Suppressor macrophage treated with lipopolysaccharide for 1 hour (primary cell): ENCODE measurements at regions not wholly inside any gene's neighbourhood (a gene's known extent, or its start where the extent isn't known, plus 50 kb on each side); places are given as distances from the start of the nearest gene placed in this dataset.

Experiments
- DNase-seq, 3 donors: peaks; one replicate each; pipeline ENCODE4 v3.0.0-alpha.2; 2020 to 2022

DNA sequence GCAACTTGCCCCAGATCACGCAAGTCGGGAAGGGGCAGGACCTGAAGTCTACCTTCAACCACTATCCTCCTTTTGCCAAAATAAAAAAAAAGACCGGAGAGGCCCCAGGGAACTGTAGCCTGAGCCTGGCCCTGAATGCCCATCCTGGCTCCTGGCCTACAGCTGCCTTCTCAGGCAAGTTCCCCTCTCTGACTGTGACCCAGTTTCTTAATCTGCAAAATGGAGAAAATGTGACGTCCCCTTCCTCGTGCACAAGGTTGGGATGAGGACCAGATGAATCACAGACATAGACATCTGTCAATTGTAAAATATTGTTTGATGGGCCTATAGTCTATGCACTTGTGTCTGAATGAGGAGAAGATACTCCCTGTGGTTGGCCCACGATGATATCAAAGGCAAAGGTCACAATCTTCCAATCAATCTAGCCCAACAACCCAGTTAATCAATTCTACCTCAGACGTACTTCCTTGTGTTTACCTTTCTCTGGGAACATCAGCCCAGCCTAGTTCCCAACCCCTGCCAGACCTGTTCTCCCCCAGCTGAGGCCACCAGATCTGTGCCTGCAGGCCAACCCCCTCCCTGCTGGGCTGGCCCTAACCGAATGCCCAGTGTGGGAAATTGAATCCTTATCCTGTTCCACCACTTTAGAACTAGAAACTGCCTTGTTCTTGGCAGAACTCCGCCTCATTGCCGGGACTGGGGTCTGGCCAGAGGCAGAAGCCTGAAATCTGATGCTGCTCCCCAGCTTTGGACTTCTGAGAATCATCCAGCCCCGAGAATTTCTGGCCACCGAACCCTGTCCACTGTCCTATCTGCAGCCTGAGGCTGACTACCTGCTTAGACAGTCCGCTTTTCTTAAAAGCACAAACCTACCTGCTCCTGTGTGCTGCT is 101.8 kb upstream of the LIPC start:
- DNase-seq: peak; percentile 73 to 83 (median 76)

DNA sequence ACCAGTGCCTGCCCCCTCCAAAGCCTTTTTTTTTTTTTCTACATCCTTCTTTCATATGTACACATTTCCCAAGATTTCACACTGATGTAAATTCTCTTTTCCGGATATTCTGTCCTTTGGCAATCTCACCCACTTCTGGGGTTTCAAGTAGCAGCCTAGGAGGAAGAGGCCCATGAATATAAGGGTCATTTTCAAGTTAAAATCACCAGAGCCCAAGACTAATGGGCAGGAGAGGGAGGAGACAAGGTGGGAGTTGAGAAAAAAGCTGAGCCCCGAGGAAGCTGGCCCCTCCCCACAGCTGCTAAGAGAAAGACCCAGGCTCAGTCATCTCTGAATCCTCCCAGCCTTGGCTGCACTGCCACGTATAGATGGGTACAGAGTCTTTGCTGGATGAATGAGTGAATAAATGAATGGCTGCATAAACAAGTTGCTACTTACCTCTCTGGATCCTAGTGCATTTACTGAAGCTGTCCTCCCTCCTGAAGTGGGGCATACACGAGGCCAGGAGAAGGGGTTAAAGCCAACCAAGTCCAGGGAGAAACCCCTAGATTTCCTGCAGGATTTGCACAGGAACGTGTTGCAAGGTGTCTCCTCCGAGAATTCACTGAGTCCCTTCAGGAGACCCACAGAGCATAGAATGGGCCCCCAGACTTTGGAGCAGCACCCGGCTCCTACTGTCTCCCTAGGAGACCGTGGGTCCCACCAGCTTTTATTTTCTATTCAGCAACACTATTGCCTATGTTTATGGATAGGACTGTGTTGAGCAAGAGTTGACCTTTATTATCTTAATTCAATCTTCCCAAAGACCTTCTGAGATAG is 100.8 kb upstream of the LIPC start:
- peak; percentile 77 to 87 (median 80) for DNase-seq

DNA sequence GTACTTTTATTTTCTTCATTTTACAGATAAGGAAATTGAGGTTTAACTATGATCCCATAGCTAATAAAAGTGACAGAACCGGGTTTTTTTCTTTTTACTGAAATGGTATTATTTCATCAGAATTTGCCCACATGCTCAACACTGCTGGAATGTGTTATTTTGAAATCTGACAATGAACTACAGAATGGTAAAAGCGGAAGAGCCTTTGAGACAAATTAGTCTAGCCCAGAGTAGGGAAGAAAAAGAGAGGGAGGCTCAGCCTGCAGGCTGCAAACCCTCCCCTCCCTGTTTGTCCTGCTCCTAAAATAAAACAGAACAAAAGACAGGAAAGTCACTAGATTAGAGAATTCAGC is 100.3 kb upstream of the LIPC start:
- DNase-seq: peak; percentile 62 to 93 (median 89)

DNA sequence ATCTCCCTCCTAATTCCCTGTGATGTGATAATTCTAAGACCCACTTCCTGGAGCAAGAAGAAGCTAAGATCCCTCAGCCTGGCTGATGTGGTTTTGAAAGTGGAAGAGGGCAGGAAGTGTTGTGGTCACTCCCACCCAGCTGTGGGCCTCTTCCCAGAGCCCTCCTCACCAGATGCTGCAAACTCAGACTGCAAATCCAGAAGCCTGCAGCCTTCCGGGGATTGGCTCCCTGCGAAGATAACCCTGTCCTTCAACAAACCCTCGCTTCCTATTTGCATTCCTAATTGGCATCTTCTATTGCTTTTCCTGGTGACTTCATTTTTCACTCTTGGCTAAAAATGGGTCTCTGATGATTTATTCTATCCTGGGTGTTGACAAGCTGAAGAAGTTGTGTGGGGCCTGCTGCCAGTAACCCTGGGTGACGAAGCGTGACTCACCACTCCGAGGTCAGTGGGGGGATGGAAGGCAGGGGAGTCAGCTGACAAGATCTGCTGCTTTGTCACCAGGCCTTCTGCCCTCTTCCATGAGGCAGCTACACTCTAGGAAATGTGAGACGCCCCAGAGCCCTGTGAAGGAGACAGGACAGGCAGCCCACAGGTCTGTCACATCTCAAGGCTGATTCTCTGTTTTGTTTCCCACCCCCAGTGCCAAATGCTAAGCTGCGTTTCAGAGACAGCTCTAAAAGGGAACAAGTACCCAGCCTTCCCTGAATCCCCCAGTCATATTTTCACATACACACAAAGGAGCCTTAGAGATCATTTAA is 99.7 kb upstream of the LIPC start:
- DNase-seq: peak; percentile 96 to 98 (median 97)

DNA sequence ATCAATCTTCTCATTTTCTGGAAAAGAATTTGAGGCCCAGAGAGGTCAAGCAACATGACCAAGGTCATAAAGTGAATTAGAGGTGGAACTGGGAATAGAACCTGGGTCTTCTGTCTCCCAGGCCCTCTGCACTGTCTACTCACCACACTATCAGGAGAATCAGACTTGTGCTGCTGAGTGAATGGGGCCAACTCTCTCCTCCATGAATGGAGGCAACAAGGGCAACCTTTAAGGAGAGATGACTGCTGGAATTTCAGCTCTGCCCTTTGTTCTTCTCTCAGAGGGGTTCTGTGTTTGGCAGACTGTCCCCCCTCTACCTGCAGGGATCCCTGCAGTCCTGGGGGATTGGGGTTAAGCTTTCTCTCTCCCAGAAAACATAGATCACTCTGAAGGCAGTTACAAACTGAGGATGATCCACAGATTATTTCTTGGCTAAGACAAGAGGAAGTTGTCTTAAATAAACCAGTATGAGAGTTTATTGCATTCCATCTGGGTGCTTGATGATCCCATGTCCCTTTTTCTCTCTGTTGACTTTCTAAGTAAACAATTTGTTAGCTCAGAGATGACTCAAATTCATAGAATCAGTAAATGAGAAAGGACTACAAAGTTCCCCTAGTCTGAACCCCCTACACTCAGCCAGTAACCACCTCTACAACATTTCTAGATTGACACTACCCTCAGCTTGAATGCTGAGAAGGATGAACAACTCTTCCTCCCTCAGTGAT is 99.0 kb upstream of the LIPC start:
- DNase-seq: peak; percentile 43 to 85 (median 71)

DNA sequence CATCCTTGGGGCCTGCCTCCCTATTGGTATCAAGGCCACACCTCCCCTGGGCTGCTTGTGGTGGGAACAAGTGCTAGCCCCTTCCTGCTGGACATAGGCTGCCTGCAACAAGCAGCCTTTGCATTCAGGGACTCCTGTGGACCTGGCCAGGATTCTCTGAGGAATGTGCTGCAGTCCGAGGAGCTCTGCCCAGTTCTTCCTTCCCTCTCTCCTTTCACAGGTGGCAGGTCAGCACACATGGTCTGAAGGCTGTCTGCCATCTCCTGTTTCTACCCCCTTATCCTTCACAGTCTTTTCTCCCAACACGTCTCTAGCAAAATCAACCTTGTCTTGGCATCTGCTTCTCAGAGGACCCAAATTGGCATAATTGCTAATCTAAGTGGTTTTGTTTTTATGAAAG is 97.0 kb upstream of the LIPC start:
- DNase-seq: no peak

DNA sequence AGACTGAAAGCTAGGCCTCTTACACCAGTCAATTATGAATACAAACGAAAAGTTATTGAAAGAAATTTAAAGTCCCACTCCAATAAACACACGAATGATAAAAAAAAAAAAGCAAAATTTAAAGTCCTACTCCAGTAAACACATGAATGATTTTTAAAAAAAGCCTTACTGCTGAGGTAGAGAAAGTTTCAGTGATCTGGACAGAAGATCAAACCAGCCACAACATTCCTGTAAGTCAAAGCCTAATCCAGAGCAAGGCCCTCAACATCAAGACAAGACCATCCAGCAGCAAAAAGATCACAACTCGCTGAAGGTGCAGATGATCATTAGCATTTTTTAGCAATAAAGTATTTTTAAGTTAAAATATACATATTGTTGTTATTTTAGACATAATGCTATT is 95.6 kb upstream of the LIPC start:
- DNase-seq: no peak

DNA sequence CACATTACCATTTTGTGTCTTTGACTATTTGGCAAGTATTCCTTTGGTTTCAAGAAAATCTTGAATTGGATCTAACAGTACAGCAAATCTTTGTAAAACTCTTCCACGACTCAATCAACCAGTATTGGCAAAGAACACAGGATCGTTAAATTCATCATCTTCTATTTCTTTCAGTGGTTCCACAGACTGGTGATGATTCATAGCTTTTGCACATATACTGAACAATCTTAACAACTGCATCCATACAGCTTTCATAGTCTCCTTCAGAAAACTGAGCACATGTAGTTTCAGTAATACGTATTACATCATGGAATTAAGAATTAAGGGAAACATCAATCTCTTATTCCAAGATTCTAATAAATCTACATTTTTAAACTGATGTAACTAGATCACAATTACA is 91.6 kb upstream of the LIPC start:
- peak in 2 of 3 donors; percentile 31 to 40 for DNase-seq

DNA sequence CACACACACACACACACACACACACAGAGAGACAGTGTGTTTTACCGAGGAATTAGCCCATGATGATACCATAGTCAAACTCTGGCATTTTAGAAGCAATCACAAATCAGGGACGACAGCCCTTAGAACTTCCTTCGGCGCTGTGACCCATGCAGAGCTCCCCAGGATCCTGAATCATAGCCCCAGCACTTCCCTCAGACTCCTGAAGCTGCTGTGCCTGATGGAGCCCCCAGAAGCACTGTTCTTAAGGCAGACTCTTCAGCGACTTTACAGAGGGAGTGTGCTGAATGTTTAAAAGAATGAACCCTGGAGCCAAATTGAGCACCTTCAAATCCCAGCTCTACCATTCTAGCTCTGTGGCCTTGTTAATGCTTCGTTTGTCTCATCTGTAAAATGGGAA is 89.3 kb upstream of the LIPC start:
- no peak for DNase-seq

DNA sequence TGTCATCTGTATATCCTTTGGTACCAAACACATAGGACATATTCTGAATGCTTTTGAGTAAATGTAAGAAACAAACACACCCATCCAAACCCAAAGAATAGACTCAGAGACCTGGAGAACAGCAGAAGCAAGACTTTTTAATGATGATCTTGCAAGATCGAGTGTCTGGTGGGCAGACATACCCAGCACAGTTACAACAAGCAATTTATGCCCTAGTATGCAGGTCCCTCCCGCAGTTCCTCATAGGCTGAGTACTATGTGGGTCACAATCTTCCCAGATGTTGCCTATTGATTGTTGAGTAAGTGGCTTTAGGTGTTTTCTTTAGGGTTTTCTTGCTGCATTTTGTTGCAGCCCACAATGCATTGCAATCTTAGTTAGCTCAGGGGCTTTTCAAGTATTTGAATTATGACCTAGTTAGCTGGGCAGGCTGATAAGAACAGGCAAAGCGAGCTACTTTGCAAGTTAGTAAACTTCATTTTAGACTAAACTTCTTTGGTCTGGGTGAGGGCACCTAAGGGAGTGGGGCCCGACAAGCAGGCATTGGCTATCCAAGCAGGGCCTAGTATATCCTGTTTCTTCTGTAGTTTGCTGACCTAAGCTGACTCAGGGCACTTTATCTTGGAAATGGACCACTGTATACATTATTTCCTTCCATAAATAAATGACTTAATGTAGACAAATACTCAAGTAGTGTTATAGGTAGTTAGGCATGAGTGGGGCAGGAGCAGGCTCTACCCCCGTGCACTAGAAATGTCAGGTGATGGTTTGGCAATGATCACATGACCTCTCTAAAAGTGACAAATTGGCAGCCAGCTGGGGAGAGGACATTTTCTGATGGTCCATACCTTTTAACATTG is 87.3 kb upstream of the LIPC start:
- no peak for DNase-seq

DNA sequence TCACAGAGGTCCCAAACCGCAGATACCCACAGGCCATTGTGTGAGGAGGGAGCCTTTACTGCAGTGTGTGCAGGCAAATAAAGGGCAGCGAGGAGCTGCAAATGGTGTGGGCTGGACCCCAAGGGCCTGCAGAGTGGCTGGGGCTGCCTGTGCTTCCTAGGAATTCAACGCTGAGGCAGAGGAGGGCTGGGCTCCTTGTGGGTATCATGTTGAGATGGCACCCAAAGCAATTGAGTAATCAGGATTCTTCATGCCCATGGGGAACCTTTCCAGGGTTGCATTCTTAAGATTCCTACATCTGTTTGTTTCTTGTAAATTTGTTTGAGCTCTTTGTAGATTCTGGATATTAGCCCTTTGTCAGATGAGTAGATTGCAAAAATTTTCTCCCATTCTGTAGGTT is 85.4 kb upstream of the LIPC start:
- DNase-seq: no peak

DNA sequence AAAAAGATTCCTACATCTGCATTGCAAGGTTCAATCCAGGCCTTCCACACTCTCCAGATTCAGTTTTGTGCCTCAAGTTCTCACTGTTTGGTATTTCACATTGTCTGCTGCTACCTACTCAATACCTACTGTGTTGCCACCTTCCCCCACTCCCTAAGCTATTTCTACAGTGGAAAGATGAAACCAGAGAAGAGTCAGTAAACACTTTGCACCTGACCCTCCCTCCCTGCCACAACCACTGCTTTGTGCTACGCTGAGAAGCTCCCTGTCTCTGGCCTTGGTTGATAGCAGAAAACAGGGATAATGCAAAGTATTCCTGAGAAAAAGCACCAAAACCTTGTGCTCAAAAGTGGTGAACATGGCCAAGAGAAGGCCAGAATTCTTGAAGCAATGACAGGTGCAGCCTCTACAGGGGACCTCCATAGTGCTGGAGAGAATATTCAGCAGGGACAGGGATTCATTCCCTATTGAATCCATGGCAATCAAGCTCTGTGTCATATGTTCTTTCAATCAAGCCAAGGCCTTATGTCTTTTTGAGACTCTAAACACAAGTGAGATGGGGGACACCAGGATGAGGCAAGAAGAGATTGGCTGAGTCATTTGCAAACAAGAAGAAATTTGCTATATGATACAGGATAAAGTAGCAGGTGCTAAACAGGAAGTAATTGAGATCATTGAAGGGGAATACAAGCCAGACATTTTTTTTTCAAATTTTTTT is 83.5 kb upstream of the LIPC start:
- DNase-seq: peak in 2 of 3 donors; percentile 39 to 42

DNA sequence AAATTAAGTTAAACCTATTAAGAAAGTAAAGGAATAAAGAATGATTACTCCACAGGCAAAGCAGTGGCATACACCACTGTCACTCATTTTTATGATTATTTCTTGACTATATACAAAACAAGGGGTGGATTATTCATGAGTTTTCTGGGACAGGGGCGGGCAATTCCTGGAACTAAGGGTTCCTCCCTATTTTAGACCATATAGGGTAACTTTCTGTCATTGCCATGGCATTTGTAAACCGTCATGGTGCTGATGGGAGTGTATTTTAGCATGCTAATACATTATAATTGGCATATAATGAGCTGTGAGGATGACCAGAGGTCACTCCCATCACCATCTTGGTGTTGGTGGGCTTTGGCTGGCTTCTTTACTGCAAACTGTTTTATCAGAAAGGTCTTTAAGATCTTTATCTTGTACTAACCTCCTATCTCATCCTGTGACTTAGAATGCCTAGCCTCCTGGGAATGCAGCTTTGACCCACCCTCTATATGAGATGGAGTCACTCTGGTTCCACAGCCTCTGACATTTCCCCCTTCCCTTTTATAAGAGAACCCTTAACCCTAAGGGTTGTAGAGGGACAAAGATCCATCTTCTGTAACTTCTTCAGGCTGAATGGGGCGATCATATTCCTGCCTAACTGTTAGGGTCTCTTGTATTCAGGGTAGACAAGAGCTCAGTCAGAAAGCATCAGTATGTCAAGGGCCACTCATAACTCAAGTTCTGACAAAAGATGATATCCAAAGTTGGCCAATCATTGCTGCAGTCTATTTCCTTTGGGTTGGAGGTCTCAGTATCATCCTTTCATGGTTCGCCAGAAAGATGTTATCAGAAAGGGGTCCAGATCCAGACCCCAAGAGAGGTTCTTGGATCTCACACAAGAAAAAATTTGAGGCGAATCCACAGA is 79.5 kb upstream of the LIPC start:
- no peak for DNase-seq

DNA sequence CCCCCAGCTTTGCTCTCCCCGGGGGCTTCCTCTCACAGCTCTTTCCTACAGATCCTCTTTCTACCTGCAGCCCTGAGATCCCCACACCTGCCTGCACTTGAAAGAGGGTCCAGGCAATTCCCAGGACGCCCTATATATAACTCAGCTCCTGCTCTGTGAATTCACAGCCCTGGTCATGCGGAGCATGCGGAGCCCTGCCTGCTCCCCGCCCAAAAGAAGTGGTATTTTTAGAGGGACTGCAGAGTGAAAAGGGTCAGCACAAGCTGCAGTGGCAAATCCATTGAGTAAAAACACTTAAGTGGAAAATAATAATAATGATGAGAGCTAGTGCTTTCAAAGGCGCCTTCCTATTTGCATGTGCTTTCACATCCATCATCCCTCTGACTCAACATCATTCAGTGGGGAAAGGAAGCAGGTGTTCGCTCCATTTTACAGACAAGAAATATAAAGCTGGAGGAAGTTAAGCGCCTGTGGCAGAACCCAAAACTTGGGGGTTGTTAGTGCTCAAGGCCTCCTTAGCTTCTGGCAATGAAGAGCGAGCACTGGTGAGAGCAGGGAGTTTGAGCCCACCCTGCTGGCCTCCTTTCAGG is 76.3 kb upstream of the LIPC start:
- DNase-seq: no peak

DNA sequence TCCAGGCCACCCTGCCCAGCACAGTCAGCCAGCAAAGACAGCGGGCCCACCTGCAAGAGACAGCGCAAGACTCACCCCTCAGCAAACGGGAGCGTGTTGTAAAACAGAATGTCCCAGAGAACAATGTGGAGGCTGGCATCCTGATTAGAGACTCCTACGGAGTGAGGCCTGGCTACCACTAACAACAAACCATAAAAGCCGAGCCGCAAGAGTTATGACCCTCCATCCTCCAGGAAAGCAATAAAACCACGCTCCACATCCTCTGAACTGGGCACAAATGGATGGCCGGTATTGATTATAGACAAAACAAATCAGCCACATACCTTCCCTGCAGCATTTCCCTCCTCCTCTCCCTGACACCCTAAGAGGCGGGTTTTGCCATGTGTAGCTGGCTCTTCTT is 75.8 kb upstream of the LIPC start:
- DNase-seq: no peak

DNA sequence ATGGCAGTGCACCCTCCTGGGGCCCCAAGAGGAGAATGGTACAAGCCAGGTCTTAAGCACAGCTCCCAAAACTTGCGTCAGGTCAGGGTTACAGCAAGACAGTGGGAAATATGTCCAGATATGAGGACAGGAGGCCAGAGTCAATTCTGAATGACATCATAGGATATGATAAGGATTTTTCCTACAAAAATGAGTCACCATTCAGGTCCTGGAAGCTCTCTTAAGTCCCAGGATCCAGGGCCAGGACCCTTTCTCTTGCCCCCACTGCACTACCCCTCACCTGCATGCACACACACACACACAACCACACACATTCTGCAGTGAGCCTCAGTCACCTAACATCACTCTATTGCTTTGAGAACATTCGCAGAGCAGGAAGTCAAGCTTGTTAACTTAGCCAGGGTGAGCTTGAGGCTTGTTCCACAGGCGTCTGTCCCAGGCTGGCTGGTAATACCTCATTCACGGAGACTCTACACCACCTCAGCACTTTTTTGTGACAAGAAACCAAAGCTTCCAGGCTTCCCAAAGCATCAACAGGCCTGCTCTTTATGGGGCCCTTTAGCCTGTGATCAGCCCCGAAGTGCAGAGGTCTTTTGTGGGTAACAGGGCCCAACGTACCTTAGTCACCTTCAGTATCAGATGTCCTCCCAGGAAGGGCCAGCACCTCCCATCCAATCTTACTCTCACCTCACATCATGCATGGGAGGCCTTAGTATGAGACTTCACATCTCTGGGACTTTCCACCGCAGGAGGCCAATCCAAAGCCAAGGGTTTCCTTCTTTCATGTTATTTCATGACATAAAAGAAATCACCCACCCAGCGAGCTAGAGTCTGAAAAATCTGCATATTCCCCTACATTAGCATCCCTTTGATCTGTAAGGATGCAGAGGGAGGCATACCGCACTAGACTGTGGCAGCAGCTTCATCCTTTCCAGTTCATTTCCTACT is 74.0 kb upstream of the LIPC start:
- DNase-seq: no peak

DNA sequence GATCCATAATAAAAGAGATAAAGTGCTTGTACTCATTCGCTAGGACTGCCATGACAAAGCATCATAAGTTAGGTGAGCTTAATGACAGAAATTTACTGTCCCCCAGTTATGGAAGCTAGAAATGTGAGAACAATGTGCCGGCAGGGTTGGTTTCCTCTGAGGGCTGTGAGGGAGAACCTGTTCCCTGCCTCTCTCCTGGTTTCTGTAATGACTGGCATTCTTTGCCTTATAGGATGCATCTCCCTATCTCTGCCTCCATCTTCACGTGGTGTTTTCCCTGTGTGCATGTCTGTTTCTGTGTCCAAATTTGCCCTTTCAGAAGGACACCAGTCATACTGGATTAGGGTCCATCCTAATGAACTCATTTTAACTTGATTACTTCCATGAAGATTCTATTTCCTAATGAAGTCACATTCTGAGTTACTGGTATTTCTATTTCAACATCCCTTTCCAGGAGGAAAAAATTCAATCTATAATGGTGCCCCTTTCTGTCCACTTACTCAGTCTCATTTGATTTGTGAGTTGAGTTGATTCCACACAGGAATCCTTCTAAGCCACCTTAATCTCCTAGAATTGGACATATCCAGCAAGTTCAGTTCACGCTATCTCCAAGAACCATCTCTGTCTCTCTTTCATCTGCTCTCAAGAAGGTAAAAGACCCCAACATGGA is 71.2 kb upstream of the LIPC start:
- DNase-seq: no peak
